ENCODE measurements at regions not wholly inside any gene's neighbourhood (a gene's known extent, or its start where the extent isn't known, plus 50 kb on each side); places are given as distances from the start of the nearest gene placed in this dataset.

- Mint-ChIP-seq H3K36me3 (ENCODE audit: insufficient read depth) (no peaks in the 10 kb centered on the region), H3K27me3 (no peaks in the 10 kb centered on the region), H3K4me3 (no peak overlapping the region), H3K9me3 (no peaks in the 10 kb centered on the region), H3K27ac (ENCODE audit: low read depth) (no peak overlapping the region), H3K4me1 (no peaks in the 10 kb centered on the region)
- DNase-seq (ENCODE audit: low spot score in 2 of 2) (no peak), ATAC-seq (replicated peaks; ENCODE audit: extremely low read depth, poor library complexity, severe bottlenecking) (no peak)
These were observed 164.3 kb upstream of the MAMLD1 start for GRCh38 chrX:150198776-150199175.

- Mint-ChIP-seq H3K36me3 (ENCODE audit: insufficient read depth) (no peaks in the 10 kb centered on the region), H3K4me3 (no peak overlapping the region), H3K9me3 (no peaks in the 10 kb centered on the region), H3K27me3 (no peaks in the 10 kb centered on the region), H3K4me1 (no peaks in the 10 kb centered on the region), H3K27ac (ENCODE audit: low read depth) (no peak overlapping the region)
- ATAC-seq (replicated peaks; ENCODE audit: extremely low read depth, poor library complexity, severe bottlenecking), result no peak
- DNase-seq (ENCODE audit: low spot score in 2 of 2), result no peak
These were observed 163.9 kb upstream of the MAMLD1 start for GRCh38 chrX:150199181-150199580.

- ATAC-seq (replicated peaks; ENCODE audit: extremely low read depth, poor library complexity, severe bottlenecking) (no peak), DNase-seq (ENCODE audit: low spot score in 2 of 2) (no peak)
- Mint-ChIP-seq H3K4me1 (no peaks in the 10 kb centered on the region), H3K27me3 (no peaks in the 10 kb centered on the region), H3K36me3 (ENCODE audit: insufficient read depth) (no peaks in the 10 kb centered on the region), H3K4me3 (no peak overlapping the region), H3K27ac (ENCODE audit: low read depth) (no peak overlapping the region), H3K9me3 (no peaks in the 10 kb centered on the region)
These were observed 163.3 kb upstream of the MAMLD1 start for GRCh38 chrX:150199803-150200202.

- Mint-ChIP-seq H3K27ac (ENCODE audit: low read depth) (no peak overlapping the region), H3K36me3 (ENCODE audit: insufficient read depth) (no peaks in the 10 kb centered on the region), H3K27me3 (no peaks in the 10 kb centered on the region), H3K9me3 (no peaks in the 10 kb centered on the region), H3K4me3 (no peak overlapping the region), H3K4me1 (no peaks in the 10 kb centered on the region)
- DNase-seq (ENCODE audit: low spot score in 2 of 2) (no peak), ATAC-seq (replicated peaks; ENCODE audit: extremely low read depth, poor library complexity, severe bottlenecking) (no peak)
These were observed 162.8 kb upstream of the MAMLD1 start for GRCh38 chrX:150200361-150200760.

GRCh38 chrX:150200820-150201287 lies 162.3 kb upstream of the MAMLD1 start:
- Mint-ChIP-seq H3K4me3 (no peak overlapping the region), H3K9me3 (no peaks in the 10 kb centered on the region), H3K4me1 (no peaks in the 10 kb centered on the region), H3K27ac (ENCODE audit: low read depth) (no peak overlapping the region), H3K36me3 (ENCODE audit: insufficient read depth) (no peaks in the 10 kb centered on the region), H3K27me3 (no peaks in the 10 kb centered on the region)
- no peak for DNase-seq (ENCODE audit: low spot score in 2 of 2)
- no peak for ATAC-seq (replicated peaks; ENCODE audit: extremely low read depth, poor library complexity, severe bottlenecking)

GRCh38 chrX:150201391-150201790 lies 161.7 kb upstream of the MAMLD1 start:
- H3K36me3 Mint-ChIP-seq (ENCODE audit: insufficient read depth), result no peaks in the 10 kb centered on the region
- no peak for ATAC-seq (replicated peaks; ENCODE audit: extremely low read depth, poor library complexity, severe bottlenecking)
- no peaks in the 10 kb centered on the region for H3K27me3 Mint-ChIP-seq
- H3K4me1 Mint-ChIP-seq, result no peaks in the 10 kb centered on the region
- no peaks in the 10 kb centered on the region for H3K9me3 Mint-ChIP-seq
- no peak for DNase-seq (ENCODE audit: low spot score in 2 of 2)
- H3K4me3 Mint-ChIP-seq, result no peak overlapping the region
- H3K27ac Mint-ChIP-seq (ENCODE audit: low read depth), result no peak overlapping the region

GRCh38 chrX:150201841-150202240 lies 161.3 kb upstream of the MAMLD1 start:
- no peaks in the 10 kb centered on the region for H3K27me3 Mint-ChIP-seq
- H3K27ac Mint-ChIP-seq (ENCODE audit: low read depth), result no peak overlapping the region
- DNase-seq (ENCODE audit: low spot score in 2 of 2), result no peak

GRCh38 chrX:150202641-150203247 lies 160.4 kb upstream of the MAMLD1 start:
- Mint-ChIP-seq H3K4me1 (no peaks in the 10 kb centered on the region), H3K9me3 (no peaks in the 10 kb centered on the region), H3K27ac (ENCODE audit: low read depth) (no peak overlapping the region), H3K27me3 (no peaks in the 10 kb centered on the region), H3K4me3 (no peak overlapping the region), H3K36me3 (ENCODE audit: insufficient read depth) (no peaks in the 10 kb centered on the region)
- no peak for ATAC-seq (replicated peaks; ENCODE audit: extremely low read depth, poor library complexity, severe bottlenecking)
- DNase-seq (ENCODE audit: low spot score in 2 of 2), result no peak

More at GRCh38 chrX:150201841-150202240, 161.3 kb upstream of the MAMLD1 start:
- Mint-ChIP-seq H3K36me3 (ENCODE audit: insufficient read depth) (no peaks in the 10 kb centered on the region), H3K9me3 (no peaks in the 10 kb centered on the region), H3K4me3 (no peak overlapping the region), H3K4me1 (no peaks in the 10 kb centered on the region)
- no peak for ATAC-seq (replicated peaks; ENCODE audit: extremely low read depth, poor library complexity, severe bottlenecking)

- Mint-ChIP-seq H3K27me3 (no peaks in the 10 kb centered on the region), H3K36me3 (ENCODE audit: insufficient read depth) (no peaks in the 10 kb centered on the region), H3K27ac (ENCODE audit: low read depth) (no peak overlapping the region), H3K4me1 (no peaks in the 10 kb centered on the region), H3K4me3 (no peak overlapping the region), H3K9me3 (no peaks in the 10 kb centered on the region)
- ATAC-seq (replicated peaks; ENCODE audit: extremely low read depth, poor library complexity, severe bottlenecking) (no peak), DNase-seq (ENCODE audit: low spot score in 2 of 2) (no peak)
These were observed 159.9 kb upstream of the MAMLD1 start for GRCh38 chrX:150203248-150203645.

- DNase-seq (ENCODE audit: low spot score in 2 of 2) (no peak), ATAC-seq (replicated peaks; ENCODE audit: extremely low read depth, poor library complexity, severe bottlenecking) (no peak)
- no peaks in the 10 kb centered on the region for H3K27me3 Mint-ChIP-seq
- no peak overlapping the region for H3K4me3 Mint-ChIP-seq
- H3K36me3 Mint-ChIP-seq (ENCODE audit: insufficient read depth), result no peaks in the 10 kb centered on the region
- H3K27ac Mint-ChIP-seq (ENCODE audit: low read depth), result no peak overlapping the region
- H3K4me1 Mint-ChIP-seq, result no peaks in the 10 kb centered on the region
- no peaks in the 10 kb centered on the region for H3K9me3 Mint-ChIP-seq
These were observed 158.1 kb upstream of the MAMLD1 start for GRCh38 chrX:150205011-150205410.

- Mint-ChIP-seq H3K27ac (ENCODE audit: low read depth) (no peak overlapping the region), H3K36me3 (ENCODE audit: insufficient read depth) (no peaks in the 10 kb centered on the region), H3K27me3 (no peaks in the 10 kb centered on the region), H3K4me3 (no peak overlapping the region), H3K9me3 (no peaks in the 10 kb centered on the region), H3K4me1 (no peaks in the 10 kb centered on the region)
- ATAC-seq (replicated peaks; ENCODE audit: extremely low read depth, poor library complexity, severe bottlenecking), result no peak
- no peak for DNase-seq (ENCODE audit: low spot score in 2 of 2)
These were observed 155.4 kb upstream of the MAMLD1 start for GRCh38 chrX:150207733-150208132.

- no peaks in the 10 kb centered on the region for H3K9me3 Mint-ChIP-seq
- no peak overlapping the region for H3K4me3 Mint-ChIP-seq
- ATAC-seq (replicated peaks; ENCODE audit: extremely low read depth, poor library complexity, severe bottlenecking), result no peak
These were observed 151.1 kb upstream of the MAMLD1 start for GRCh38 chrX:150211988-150212387.

GRCh38 chrX:150212672-150213480 lies 150.2 kb upstream of the MAMLD1 start:
- DNase-seq (ENCODE audit: low spot score in 2 of 2), result no peak
- no peak overlapping the region for H3K4me3 Mint-ChIP-seq

More at GRCh38 chrX:150211988-150212387, 151.1 kb upstream of the MAMLD1 start:
- no peak for DNase-seq (ENCODE audit: low spot score in 2 of 2)
- no peaks in the 10 kb centered on the region for H3K27me3 Mint-ChIP-seq
- no peaks in the 10 kb centered on the region for H3K36me3 Mint-ChIP-seq (ENCODE audit: insufficient read depth)
- no peaks in the 10 kb centered on the region for H3K4me1 Mint-ChIP-seq
- no peak overlapping the region for H3K27ac Mint-ChIP-seq (ENCODE audit: low read depth)

More at GRCh38 chrX:150212672-150213480, 150.2 kb upstream of the MAMLD1 start:
- Mint-ChIP-seq H3K9me3 (no peaks in the 10 kb centered on the region), H3K4me1 (no peaks in the 10 kb centered on the region), H3K27me3 (no peaks in the 10 kb centered on the region), H3K27ac (ENCODE audit: low read depth) (no peak overlapping the region), H3K36me3 (ENCODE audit: insufficient read depth) (no peaks in the 10 kb centered on the region)
- ATAC-seq (replicated peaks; ENCODE audit: extremely low read depth, poor library complexity, severe bottlenecking), result no peak

Measured in central memory CD8-positive, alpha-beta T cell (primary cell).